Lung microvascular endothelial cell (primary cell): ENCODE measurements at regions not wholly inside any gene's neighbourhood (a gene's known extent, or its start where the extent isn't known, plus 50 kb on each side); places are given as distances from the start of the nearest gene placed in this dataset.
A peak's percentile ranks its signal among the peaks of the same experiment; 100 is the strongest.
"Not testable (repeated sequence)": the region's sequence is repeated elsewhere in the genome, so short reads cannot be mapped to it uniquely, and the experiment has no call there.

Source experiments
- DNase-seq, 2 donors: peaks; one replicate each; pipeline versions ENCODE4 v3.0.0 to v3.0.0-alpha.2; 2010; ENCODE audit warnings: low read depth in 2 of 2

DNA sequence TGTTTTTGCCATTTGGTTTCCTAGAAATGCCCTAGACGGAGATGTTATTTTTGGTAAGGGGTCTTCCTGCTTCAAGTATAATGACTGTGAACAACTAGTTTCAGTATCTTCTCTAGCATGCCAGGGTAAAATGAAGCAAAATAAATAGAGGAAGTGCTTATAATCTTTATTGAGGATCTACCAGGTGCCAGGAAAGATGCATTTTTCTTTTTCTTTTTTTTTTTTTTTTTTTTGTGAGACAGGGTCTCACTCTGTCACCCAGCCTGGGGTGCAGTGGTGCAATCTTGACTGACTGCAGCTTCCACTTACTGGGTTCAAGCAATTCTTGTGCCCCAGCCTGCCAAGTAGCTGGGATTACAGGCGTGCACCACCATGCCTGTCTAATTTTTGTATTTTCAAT, 146.6 kb upstream of the GRK3 start:
- DNase-seq: not testable (repeated sequence)

DNA sequence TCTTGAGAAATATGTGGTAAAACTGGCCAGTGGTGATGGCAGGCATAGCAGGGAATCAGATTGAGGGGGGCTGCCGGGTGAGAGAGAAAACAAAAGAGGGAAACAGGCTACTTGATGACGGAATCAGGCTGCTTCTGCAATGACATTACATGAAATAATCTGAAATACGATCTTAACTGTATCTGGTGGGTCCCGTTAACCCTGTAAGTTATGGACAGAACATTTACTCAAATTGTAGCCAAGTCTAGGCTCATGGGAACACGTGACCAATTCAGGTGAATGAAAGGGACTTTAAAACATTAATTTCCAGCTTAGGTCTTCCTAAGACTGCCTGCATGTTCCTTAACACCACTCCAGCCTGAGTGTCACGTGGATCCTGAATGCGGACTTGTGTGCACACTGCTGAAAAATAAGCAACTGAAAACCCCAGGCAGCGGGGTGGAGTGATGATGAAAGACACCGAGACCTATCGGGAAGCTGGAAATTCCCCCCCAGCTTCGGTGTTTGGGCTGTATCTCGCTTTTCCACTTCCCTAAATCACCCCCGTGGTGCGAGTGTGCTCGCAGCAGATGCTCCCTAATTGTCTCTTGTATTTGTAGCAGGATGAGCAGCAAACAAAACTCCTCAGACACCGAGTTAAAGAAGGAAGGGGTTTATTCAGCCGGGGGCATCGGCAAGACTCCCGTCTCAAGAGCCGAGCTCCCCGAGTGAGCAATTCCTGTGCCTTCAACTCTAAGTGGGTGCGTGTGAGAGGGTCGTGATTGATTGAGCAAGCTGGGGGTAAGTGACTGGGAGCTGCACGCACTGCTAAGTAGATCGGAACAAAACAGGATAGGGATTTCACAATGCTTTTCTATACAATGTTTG, 145.0 kb upstream of the GRK3 start:
- DNase-seq: peak; percentile 39 to 49

DNA sequence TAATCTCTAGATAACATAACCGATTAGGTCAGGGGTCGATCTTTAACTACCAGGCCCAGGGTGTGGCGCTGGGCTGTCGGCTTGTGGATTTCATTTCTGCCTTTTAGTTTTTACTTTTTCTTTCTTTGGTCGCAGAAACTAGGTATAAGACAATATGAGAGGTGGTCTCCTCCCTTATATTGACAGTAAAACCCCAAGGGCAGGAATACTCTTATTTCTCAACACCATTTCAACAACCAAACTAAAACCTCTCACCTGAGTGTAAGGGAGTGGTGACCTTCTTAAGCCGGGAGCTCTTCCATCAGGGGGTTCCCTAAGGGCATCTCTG, 144.4 kb upstream of the GRK3 start:
- not testable (repeated sequence) for DNase-seq

- DNase-seq: no peak
Measured at GRCh38 chr22:25420471-25420924, 144.0 kb upstream of the GRK3 start.

GRCh38 chr22:25420925-25421904, 143.3 kb upstream of the GRK3 start:
- peak in 1 of 2 donors; percentile 13 for DNase-seq

DNA sequence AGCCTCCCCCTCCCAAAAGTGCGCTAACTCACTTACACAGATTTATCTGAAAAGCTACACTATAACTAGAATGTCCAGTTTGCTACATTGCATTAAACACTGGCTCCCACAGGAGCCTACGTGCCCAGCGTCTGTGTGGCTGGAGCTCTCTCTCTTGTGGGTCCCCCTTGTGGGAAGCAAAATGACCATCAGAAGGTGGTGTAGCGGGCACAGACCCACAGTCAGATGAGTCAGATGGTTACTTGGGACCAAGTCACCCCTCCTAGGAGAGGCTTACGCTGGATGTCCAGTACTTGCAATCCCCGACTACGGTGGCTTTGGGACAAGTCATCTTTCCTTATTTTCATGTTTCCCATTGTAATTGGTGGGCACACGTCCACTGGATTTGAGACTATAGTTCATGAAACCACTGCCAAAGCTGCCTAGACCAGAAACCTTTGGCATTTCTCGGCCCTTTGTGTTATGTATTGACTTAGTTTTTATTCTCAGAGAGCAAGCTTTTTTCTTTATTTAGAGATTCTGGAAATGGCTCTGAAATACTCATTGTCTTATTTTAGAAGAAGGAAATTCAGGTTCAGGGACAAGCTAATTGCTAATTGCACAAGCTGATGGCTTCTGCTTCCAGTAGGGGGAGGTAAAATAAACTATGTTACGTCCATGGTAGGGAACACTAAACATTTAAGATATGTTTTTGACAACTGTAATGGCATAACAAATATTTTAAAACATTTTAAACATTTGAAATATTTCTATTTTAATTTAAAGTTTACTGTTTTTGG, 137.8 kb upstream of the GRK3 start:
- DNase-seq: not testable (repeated sequence)

DNA sequence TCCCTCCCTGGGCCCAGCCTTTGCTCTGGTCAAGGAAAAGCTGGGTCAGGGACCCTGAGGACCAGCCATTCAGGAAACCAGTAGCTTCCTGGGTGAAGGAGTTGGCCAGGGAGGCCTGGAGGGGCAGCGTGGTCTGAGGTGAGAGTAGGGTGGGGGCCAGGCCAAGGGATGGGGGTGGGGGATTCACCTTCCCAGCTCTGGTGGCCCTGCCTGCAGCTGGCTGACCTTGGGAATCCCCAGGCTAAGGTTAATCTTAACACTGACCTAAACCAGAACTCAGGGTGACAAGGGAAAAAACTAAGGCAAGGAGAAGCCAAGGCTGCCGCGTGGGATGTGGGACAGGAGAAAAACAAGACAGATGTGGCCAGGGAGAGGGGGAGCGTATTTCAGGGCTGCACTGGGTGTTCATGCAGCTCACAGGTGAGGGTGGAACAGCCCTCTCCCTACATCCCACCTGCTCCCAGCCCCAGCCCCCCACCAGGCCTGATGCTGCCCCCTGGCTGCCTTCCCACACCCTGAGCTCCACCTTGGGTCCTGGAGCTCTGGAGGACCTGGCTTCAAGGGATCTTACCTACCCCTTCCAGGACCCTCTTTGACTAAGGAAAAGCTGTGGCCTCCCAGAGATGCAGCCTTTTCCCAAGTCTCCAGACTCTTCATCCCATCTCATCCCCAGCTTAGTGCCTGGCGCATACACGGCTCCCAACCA, 132.7 kb upstream of the GRK3 start:
- DNase-seq: not testable (repeated sequence)

GRCh38 chr22:25433381-25433970, 131.0 kb upstream of the GRK3 start:
- DNase-seq: not testable (repeated sequence)

DNA sequence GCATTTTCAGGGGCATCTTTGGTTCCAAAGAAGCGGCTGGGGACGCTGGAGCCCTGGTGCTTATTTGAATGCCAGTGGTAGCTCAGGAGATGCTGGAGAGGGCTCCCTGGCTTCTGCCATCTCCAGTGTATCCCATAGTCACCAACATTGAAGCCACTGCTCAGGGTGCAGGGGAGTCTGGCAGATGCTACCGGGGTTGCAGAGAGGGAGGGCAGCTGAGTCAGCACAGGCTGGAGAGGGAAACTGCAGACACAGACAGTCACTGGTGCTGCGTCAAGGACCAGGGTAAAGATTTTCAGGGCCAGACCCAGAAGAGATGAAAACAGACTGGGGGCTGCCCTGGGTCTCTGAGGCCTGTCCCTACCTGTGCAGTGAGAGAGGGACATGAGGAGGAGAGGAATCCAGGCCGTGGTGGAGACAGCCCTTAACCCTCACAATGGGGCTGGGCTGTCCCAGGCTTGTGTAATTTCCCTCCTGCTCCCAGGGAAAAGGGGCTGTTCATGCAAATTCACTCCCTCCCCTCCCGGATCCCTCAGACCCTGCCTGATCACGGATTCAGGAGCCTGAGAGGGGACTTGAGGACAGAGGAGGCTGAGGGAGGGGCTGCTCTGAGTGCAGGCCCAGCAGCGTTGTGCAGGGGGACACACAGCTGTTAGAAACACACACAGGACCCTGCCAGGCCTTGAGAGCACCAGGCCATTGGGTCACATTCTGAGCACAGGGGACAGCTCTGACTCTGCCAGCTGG, 126.9 kb upstream of the GRK3 start:
- no peak for DNase-seq

GRCh38 chr22:25447067-25447685, 117.3 kb upstream of the GRK3 start:
- peak in 1 of 2 donors; percentile 23 for DNase-seq

DNA sequence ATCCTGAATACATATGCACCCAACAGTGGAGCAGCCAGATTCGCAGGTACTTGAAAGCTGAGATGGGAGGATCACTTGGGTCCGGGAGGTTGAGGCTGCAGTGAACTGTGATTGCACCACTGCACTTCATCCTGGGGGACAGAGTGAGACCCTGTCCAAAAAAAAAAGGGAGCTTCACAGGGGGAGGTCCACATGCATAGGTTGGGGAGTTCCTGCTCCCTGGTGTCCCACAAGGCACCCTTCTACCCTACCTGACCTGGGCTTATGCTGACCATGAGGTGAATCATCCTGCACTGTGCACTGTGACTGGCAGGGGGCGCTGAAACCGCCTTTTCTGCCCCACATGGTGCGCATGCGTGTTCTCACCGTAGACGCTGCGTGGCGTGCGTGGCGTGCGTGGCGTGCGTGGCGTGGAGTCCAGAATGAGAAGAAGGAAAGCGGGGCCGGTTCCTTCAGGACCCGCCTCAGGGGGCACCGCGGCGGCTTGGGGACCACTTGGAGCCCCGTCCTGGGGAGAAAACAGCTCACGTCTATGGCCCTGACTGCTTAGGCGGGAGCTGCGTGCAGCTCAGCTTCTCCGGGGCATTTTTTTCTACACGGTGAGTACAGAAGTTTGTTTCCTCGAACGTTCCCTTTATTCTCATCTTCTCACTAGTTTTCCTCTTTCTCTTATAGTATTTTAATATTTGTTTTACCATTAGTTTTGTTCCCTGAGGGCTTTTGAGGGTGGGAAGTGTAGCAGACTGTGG, 116.6 kb upstream of the GRK3 start:
- peak; percentile 78 to 89 for DNase-seq

DNA sequence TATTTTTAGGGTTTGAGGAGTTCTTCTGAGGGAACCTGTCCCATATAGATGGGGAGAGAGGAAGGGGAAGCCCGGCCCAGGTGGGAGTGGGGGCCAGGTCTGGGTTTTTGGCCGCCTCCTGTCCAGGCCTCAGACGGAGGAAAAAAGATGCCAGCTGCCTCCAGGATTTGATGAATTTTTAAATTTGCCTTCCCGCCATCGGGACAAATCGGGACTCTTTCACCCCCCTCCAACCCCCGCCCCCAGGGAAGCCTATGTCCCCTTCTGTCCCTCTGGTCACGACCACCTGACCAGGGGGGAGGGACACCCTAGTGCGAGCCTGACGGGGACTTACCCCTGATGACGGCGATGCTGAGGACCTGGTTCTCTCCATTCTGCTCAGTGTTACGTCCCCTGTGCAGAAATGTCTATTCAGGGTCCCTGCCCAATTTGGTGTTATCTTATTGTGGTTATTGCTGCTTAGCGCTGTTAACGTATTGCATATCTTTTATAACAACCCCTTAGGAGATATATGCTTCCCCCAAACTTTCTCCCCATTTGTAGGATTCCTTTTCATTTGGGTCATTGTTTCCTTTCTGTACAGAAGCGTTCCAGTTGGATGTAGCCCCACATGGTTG, 115.9 kb upstream of the GRK3 start:
- DNase-seq: peak; percentile 27 to 40

- no peak for DNase-seq
Measured at GRCh38 chr22:25449781-25450317, 114.6 kb upstream of the GRK3 start.

DNA sequence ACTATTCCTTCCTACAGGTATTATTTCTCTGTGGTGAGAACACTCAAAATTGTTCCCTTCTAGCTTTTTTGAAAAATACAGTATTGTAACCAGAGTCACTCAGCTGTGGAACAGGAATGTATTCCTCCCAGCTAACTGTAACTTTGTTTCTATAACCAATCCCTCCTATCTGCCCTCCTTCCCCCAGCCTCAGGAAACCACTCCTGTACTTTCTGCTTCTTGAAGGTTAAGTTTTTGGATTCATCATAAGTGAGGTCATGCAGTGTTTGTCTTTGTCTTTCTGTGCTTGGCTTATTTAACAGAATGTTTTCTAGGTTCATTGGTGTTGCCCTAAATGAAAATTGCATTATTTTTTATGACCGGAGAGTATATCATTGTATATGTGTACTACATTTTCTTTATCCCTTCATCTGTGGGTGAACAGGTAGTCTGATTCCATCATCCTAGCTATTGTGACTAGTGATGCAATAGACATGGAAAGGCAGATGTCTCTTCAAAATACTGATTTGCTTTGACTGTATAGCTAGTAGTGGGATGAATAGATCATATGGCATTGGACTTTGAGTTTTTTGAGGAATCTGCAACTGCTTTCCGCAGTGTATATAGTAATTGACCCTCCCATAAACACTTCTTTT, 112.9 kb upstream of the GRK3 start:
- DNase-seq: no peak

- DNase-seq: no peak
Measured at GRCh38 chr22:25452116-25452700, 112.3 kb upstream of the GRK3 start.

GRCh38 chr22:25453058-25453457, 111.4 kb upstream of the GRK3 start:
- no peak for DNase-seq

DNA sequence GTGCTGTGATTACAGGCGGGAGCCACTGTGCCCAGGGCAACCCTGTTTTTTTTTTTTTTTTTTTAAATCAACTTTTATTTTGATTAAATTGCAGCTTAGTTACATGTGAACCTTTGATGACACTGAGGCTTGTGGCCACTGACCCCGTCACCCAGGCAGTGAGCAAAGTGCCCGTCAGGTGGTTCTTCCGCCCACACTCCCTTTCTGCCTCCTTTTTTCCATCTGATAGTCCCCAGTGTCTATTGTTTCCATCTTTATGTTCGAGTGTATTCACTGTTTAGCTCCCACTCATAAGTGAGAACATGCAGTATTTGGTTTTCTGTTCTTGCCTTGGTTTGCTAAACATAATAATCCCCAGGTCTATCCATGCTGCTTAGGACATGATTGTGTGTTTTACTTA, 110.9 kb upstream of the GRK3 start:
- DNase-seq: no peak
